ENCODE measurements at regions not wholly inside any gene's neighbourhood (a gene's known extent, or its start where the extent isn't known, plus 50 kb on each side); places are given as distances from the start of the nearest gene placed in this dataset.

GRCh38 chr3:160055659-160056058 lies 67.0 kb downstream of the IL12A start:
- DNase-seq (ENCODE audit: low read depth, low spot score): no peak
- in situ Hi-C loops (cut with HindIII; ENCODE audit: low sequenced_read_pairs): no loop called here
- no peak overlapping the region for H3K4me3 ChIP-seq (ENCODE audit: low read depth, low read length)
- TF ChIP-seq CTCF (IDR thresholded peaks at IDR 0.05; ENCODE audit: low read depth, low read length): no peak

GRCh38 chr3:160057331-160057730 lies 68.7 kb downstream of the IL12A start:
- no peak for TF ChIP-seq CTCF (IDR thresholded peaks at IDR 0.05; ENCODE audit: low read depth, low read length)
- H3K4me3 ChIP-seq (ENCODE audit: low read depth, low read length): no peak overlapping the region
- in situ Hi-C loops (cut with HindIII; ENCODE audit: low sequenced_read_pairs): no loop called here
- no peak for DNase-seq (ENCODE audit: low read depth, low spot score)

GRCh38 chr3:160060409-160061027 lies 71.9 kb downstream of the IL12A start:
- in situ Hi-C loops (cut with HindIII; ENCODE audit: low sequenced_read_pairs): no loop called here
- no peak overlapping the region for H3K4me3 ChIP-seq (ENCODE audit: low read depth, low read length)
- no peak for DNase-seq (ENCODE audit: low read depth, low spot score)
- TF ChIP-seq CTCF (IDR thresholded peaks at IDR 0.05; ENCODE audit: low read depth, low read length): no peak

- no peak for DNase-seq (ENCODE audit: low read depth, low spot score)
- no peak overlapping the region for H3K4me3 ChIP-seq (ENCODE audit: low read depth, low read length)
- in situ Hi-C loops (cut with HindIII; ENCODE audit: low sequenced_read_pairs): no loop called here
- no peak for TF ChIP-seq CTCF (IDR thresholded peaks at IDR 0.05; ENCODE audit: low read depth, low read length)
These were observed 72.9 kb downstream of the IL12A start for GRCh38 chr3:160061525-160061924.

GRCh38 chr3:160065282-160065681 lies 76.6 kb downstream of the IL12A start:
- in situ Hi-C loops (cut with HindIII; ENCODE audit: low sequenced_read_pairs): no loop called here
- no peak for DNase-seq (ENCODE audit: low read depth, low spot score)
- no peak for TF ChIP-seq CTCF (IDR thresholded peaks at IDR 0.05; ENCODE audit: low read depth, low read length)
- no peak overlapping the region for H3K4me3 ChIP-seq (ENCODE audit: low read depth, low read length)

GRCh38 chr3:160065786-160066185 lies 77.2 kb downstream of the IL12A start:
- in situ Hi-C loops (cut with HindIII; ENCODE audit: low sequenced_read_pairs): no loop called here
- no peak for TF ChIP-seq CTCF (IDR thresholded peaks at IDR 0.05; ENCODE audit: low read depth, low read length)
- DNase-seq (ENCODE audit: low read depth, low spot score): no peak
- no peak overlapping the region for H3K4me3 ChIP-seq (ENCODE audit: low read depth, low read length)

- no peak for DNase-seq (ENCODE audit: low read depth, low spot score)
- TF ChIP-seq CTCF (IDR thresholded peaks at IDR 0.05; ENCODE audit: low read depth, low read length): no peak
- in situ Hi-C loops (cut with HindIII; ENCODE audit: low sequenced_read_pairs): no loop called here
- H3K4me3 ChIP-seq (ENCODE audit: low read depth, low read length): no peak overlapping the region
These were observed 81.4 kb downstream of the IL12A start for GRCh38 chr3:160069986-160070385.
